ENCODE measurements at regions not wholly inside any gene's neighbourhood (a gene's known extent, or its start where the extent isn't known, plus 50 kb on each side); places are given as distances from the start of the nearest gene placed in this dataset.

GRCh38 chr13:58935689-58936088 is 1228.0 kb downstream of the DIAPH3 start:
- no peak for TF ChIP-seq EZH2 (IDR thresholded peaks at IDR 0.05; ENCODE audit: low read length, unreplicated experiment)
- no peak for TF ChIP-seq CTCF (conservative IDR thresholded peaks at IDR 0.05; ENCODE audit: low read depth, low read length)
- no peak for TF ChIP-seq EZH2phosphoT487 (IDR thresholded peaks at IDR 0.05; ENCODE audit: borderline replicate concordance, low read length)
